GM21360 (cell line): ENCODE measurements at regions not wholly inside any gene's neighbourhood (a gene's known extent, or its start where the extent isn't known, plus 50 kb on each side); places are given as distances from the start of the nearest gene placed in this dataset.
"Not testable (repeated sequence)": the region's sequence is repeated elsewhere in the genome, so short reads cannot be mapped to it uniquely, and the experiment has no call there.

Experiments
- ATAC-seq: cut with Tn5 transposase; IDR thresholded peaks from one replicate; pipeline ENCODE4 v1.9.1; 2021; ENCODE audit warnings: mild to moderate bottlenecking, moderate library complexity; ENCODE audit not compliant: unreplicated experiment

DNA sequence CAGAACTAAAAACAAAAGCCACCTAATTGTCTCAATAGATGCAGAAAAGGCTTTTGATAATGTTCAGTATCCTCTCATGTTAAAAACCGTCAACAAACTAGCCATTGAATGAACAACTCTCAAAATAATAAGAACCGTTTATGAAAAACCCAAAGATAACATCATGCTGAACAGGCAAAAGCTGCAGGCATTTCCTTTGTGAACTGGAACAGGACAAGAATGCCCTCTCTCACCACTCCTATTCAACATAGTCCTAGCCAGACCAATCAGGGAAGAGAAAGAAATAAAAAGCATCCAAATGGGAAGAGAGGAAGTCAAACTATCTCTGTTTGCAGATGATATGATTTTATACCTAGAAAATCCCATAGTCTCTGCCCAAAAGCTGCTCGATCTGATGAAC, 179.6 kb upstream of the EDNRB start:
- ATAC-seq = no peak

DNA sequence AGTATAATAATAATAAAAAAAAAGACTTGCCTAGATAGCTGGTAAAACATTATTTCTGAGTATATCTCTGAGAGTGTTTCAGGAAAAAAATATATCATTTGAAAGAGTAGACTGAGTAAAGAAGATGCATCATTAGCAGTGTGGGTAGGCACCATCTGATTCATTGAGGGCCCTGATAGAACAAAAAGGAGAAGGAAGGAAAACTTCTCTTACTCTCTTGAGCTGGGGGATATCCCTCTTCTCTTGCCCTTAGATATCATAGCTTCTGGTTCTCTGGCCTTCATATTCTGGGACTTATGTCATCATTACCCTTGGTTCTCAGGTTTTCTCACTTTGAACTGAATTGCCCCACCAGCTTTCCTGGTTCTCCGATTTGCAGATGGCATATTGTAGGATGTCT, 177.6 kb upstream of the EDNRB start:
- ATAC-seq = no peak

GRCh38 chr13:78087966-78088678, 169.5 kb upstream of the EDNRB start:
- ATAC-seq = no peak

- no peak for ATAC-seq
Observed at GRCh38 chr13:78085434-78086225, 167.0 kb upstream of the EDNRB start.

- ATAC-seq = no peak
Observed at GRCh38 chr13:78084401-78084800, 165.8 kb upstream of the EDNRB start.

- ATAC-seq = no peak
Observed at GRCh38 chr13:78078168-78078567, 159.5 kb upstream of the EDNRB start.

- ATAC-seq = no peak
Observed at GRCh38 chr13:78067290-78067689, 148.7 kb upstream of the EDNRB start.

DNA sequence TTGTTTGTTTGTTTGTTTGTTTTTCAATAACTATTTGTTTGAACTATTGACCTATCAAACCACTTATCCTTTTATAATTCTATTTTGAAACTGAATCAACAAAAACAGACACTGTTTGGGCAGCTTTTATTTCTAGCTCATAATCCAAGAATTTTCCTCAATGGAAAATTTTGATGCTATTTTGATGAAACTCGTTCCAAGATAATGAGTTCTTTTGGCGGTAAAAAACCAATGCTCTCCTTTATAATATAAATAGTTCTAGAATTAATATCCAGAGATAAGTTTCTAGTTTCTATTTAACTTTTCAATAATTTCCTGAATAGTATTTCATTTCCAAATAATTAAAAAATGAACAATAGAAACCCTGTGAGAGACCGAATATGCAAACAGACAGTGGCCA, 146.5 kb upstream of the EDNRB start:
- no peak for ATAC-seq

GRCh38 chr13:78061806-78062205, 143.2 kb upstream of the EDNRB start:
- no peak for ATAC-seq

GRCh38 chr13:78060966-78061365, 142.3 kb upstream of the EDNRB start:
- ATAC-seq = no peak

DNA sequence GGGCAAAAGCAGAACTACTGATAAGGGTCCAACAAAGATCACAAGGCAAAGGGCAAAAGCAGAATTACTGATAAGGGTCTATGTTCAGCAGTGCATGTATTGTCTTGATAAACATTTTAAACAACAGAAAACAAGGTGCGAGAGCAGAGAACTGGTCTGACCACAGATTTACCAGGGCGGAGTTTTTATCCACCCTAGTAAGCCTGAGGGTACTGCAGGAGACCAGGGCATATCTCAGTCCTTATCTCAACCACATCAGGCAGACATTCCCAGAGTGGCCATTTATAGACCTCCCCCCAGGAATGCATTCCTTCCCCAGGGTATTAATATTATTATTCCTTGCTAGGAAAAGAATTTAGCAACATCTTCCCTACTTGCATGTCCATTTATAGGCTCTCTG, 138.2 kb upstream of the EDNRB start:
- ATAC-seq = not testable (repeated sequence)

DNA sequence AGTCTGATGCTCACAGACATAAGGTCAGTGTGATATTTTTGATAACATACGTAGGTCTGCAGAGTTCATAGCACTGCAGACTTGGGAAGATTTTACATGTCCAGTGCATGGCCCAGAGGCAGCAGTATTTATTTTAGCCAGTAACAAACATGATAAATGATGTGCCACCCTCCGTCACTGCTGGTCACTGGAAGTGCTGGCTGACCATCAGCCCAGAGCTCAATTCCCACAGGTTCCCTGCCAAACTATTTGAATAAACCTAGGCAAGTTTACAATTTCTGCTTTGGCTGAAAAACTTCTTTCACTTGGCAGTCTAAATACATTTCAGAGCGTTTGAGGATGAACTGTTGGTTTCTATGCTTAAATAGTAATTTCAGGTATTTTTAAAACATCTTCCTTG, 135.5 kb upstream of the EDNRB start:
- ATAC-seq = no peak

DNA sequence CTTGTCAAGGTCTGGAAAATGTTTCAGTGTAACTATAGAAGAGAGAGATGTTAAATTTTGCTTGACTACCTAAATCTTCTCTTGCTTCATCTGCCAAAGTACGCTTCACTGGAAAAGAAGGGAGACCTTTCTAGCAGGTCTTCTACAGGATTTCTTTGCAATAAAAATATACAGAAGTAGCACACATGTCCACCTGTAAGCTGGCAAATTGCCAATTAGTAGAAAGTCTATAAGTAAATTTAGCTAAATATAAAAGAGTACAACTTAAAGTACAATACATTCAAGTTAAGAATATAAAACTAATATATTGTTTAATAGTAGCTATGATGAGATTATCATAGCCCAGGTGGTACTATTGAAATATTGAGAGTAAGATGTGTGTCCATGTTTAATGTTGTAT, 128.5 kb upstream of the EDNRB start:
- no peak for ATAC-seq

- peak; percentile 55 for ATAC-seq
Observed at GRCh38 chr13:78046331-78046730, 127.7 kb upstream of the EDNRB start.

GRCh38 chr13:78045916-78046315, 127.3 kb upstream of the EDNRB start:
- no peak for ATAC-seq

DNA sequence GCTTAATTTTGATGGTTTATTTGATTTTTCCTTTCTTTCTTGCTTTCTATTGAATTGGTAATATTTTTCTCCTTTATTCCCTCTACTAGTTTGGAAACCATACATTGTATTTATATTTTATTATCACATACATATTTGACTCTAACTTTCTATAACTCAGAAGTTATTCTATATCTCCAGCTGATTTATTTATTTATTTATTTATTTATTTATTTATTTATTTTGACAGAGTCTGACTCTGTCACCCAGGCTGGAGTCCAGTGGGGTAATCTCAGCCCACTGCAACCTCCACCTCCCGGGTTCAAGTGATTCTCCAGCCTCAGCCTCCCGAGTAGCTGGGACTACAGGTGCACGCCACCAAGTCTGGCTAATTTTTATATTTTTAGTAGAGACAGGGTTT, 122.7 kb upstream of the EDNRB start:
- not testable (repeated sequence) for ATAC-seq

DNA sequence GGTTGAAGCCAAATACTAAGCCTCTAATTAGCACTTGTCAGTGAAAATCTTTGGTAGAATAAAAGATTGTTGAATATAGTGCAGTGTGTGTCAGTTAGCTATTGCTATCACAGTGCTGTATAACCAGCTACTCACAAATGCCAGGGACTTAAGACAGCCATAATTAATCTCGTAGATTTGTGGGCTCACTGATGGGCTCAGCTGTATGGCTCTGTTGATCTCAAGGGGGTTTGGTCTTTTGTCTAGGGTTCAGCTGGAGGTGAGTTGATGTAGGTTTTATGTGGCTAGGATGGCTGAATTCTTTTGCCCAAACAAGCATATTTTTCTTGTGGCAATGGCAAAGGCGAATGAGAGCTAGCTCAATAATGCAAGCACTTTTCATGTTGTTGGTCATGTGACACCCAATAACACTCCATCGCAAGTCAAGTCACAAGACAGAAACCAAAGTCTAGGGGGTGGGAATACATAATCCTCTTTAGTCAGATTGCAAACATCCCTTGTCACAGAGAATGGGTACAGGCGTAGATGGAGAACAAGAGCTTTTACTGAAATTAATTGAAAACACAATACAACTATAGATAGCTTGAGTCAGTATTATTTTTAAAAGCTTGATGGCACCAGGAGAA, 121.7 kb upstream of the EDNRB start:
- no peak for ATAC-seq

GRCh38 chr13:78036841-78037240, 118.2 kb upstream of the EDNRB start:
- ATAC-seq = no peak

GRCh38 chr13:78035500-78035899, 116.9 kb upstream of the EDNRB start:
- ATAC-seq = no peak

DNA sequence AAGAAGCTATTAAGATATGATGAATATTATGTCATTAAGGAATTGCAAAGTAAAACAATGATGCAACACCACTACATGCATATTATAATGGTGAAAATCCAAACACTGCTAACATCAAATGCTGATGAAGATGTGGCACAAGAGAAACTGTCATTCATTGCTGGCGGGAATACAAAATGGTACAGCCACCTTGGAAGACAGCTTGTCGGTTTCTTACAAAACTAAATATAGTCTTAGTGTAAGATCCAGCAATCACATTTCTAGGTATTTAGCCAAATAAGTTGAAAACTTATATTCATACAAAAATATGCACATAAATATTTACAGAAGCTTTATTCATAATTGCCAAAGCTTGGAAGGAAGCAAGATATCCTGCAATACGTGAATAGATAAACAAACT, 114.9 kb upstream of the EDNRB start:
- ATAC-seq = no peak

GRCh38 chr13:78032132-78032531, 113.5 kb upstream of the EDNRB start:
- ATAC-seq = no peak

DNA sequence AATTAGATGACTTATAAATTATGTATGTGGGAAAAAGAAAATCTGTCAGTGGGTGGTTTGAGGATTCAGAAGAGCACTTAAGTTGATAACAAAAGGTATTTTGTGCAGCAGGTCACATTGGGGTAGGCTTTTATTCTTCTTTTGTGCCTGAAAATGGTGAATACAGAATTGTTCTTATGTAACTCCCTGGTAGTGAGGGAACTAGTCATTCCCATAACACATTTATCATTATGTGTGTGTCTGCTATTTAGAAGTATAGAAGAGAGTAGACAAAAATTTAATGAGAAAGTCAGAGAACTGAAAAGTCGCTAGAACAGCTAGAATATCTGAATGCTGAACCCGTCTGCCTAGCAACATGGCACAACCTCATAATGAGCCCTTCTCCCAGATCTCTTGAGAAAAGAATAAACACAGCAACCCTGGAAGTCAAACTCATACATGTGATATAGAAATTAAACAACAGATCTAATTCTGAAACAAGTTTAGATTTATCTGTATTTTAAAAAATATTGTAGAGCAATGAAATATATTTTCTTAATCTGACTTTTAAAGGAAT, 111.8 kb upstream of the EDNRB start:
- no peak for ATAC-seq
